Mesenchymal stem cell (in vitro differentiated cells and primary cell): ENCODE measurements at regions not wholly inside any gene's neighbourhood (a gene's known extent, or its start where the extent isn't known, plus 50 kb on each side); places are given as distances from the start of the nearest gene placed in this dataset.

ENCODE experiments used
- DNase-seq: peaks from one replicate; pipeline ENCODE4 v3.0.0-alpha.2; 2013
- H2AFZ ChIP-seq: one replicate; pipeline ENCODE4 v1.6.1; 2013; ENCODE audit warnings: low read depth, mild to moderate bottlenecking, control low read depth, inconsistent platforms, low read length, moderate library complexity
- H2AK5ac ChIP-seq: 2 replicates; pipeline ENCODE4 v1.6.1; 2013; ENCODE audit warnings: low read length, moderate library complexity, mild to moderate bottlenecking, inconsistent platforms; ENCODE audit not compliant: severe bottlenecking
- H2BK120ac ChIP-seq: one replicate; pipeline ENCODE4 v1.6.1; 2013; ENCODE audit warnings: low read depth, mild to moderate bottlenecking, inconsistent platforms, low read length, moderate library complexity
- H2BK12ac ChIP-seq, 2 experiments: one replicate each; pipeline ENCODE4 v1.6.1; 2013; ENCODE audit warnings: inconsistent platforms in 2 of 2, low read length in 2 of 2, mild to moderate bottlenecking in 2 of 2, moderate library complexity in 2 of 2, control low read depth in 1 of 2
- H2BK15ac ChIP-seq: one replicate; pipeline ENCODE4 v1.6.1; 2013; ENCODE audit warnings: mild to moderate bottlenecking, low read depth, inconsistent platforms; ENCODE audit not compliant: poor library complexity, severe bottlenecking
- H2BK5ac ChIP-seq: 2 replicates; pipeline ENCODE4 v1.6.1; 2013; ENCODE audit warnings: low read depth, mild to moderate bottlenecking, low read length, control low read depth, inconsistent platforms; ENCODE audit not compliant: poor library complexity, severe bottlenecking
- H3K14ac ChIP-seq, 2 experiments: one replicate each; pipeline ENCODE4 v1.6.1; 2013; ENCODE audit warnings: inconsistent platforms in 2 of 2, low read length in 2 of 2, control low read depth in 1 of 2, mild to moderate bottlenecking in 1 of 2, moderate library complexity in 1 of 2
- H3K18ac ChIP-seq, 2 experiments: one replicate each; pipeline ENCODE4 v1.6.1; 2013; ENCODE audit warnings: inconsistent platforms in 2 of 2, low read length in 2 of 2, control low read depth in 1 of 2, low read depth in 1 of 2, mild to moderate bottlenecking in 1 of 2
- H3K23ac ChIP-seq, 2 experiments: one replicate each; pipeline ENCODE4 v1.6.1; 2013; ENCODE audit warnings: inconsistent platforms in 2 of 2, low read length in 2 of 2, mild to moderate bottlenecking in 2 of 2, moderate library complexity in 2 of 2, control low read depth in 1 of 2
- H3K27ac ChIP-seq: 2 replicates; pipeline ENCODE4 v1.5.1; 2013; ENCODE audit warnings: mild to moderate bottlenecking, moderate library complexity, low read length, control low read depth, inconsistent platforms; ENCODE audit not compliant: poor library complexity, severe bottlenecking
- H3K27me3 ChIP-seq, 2 experiments: 2 replicates each; pipeline versions ENCODE4 v1.6.1 to v1.7.0; 2013; ENCODE audit warnings: low read length in 2 of 2, mild to moderate bottlenecking in 2 of 2, moderate library complexity in 2 of 2, control low read depth in 1 of 2, inconsistent platforms in 1 of 2; ENCODE audit not compliant: control insufficient read depth in 1 of 2, insufficient read depth in 1 of 2
- H3K36me3 ChIP-seq, 2 experiments: 2 replicates each; pipeline versions ENCODE4 v1.6.1 to v1.7.0; 2013; ENCODE audit warnings: low read length in 2 of 2, control low read depth in 1 of 2, inconsistent platforms in 1 of 2, low read depth in 1 of 2, mild to moderate bottlenecking in 1 of 2; ENCODE audit not compliant: insufficient read depth in 2 of 2, control insufficient read depth in 1 of 2
- H3K4ac ChIP-seq, 2 experiments: one replicate each; pipeline ENCODE4 v1.6.1; 2013; ENCODE audit warnings: inconsistent platforms in 2 of 2, low read length in 2 of 2, mild to moderate bottlenecking in 2 of 2, moderate library complexity in 2 of 2, control low read depth in 1 of 2, low read depth in 1 of 2
- H3K4me1 ChIP-seq: 2 replicates; pipeline ENCODE4 v1.6.1; 2013; ENCODE audit warnings: low read depth, low read length, control low read depth; ENCODE audit not compliant: control insufficient read depth, insufficient read depth
- H3K4me2 ChIP-seq: 2 replicates; pipeline ENCODE4 v1.6.1; 2013; ENCODE audit warnings: low read length, mild to moderate bottlenecking, inconsistent platforms; ENCODE audit not compliant: poor library complexity, severe bottlenecking
- H3K4me3 ChIP-seq, 2 experiments: 2 replicates each; pipeline versions ENCODE4 v1.5.1 to v1.7.0; 2013; ENCODE audit warnings: low read length in 2 of 2, mild to moderate bottlenecking in 2 of 2, control low read depth in 1 of 2, low read depth in 1 of 2; ENCODE audit not compliant: insufficient read depth in 1 of 2
- H3K79me1 ChIP-seq: replicated peaks from 2 replicates; pipeline ENCODE4 v1.6.1; 2013; ENCODE audit warnings: mild to moderate bottlenecking, control low read depth, low read length, inconsistent platforms; ENCODE audit not compliant: poor library complexity, severe bottlenecking
- H3K9ac ChIP-seq: 2 replicates; pipeline ENCODE4 v1.7.0; 2013; ENCODE audit warnings: mild to moderate bottlenecking, low read length, moderate library complexity
- H3K9me3 ChIP-seq: 2 replicates; pipeline ENCODE4 v1.7.0; 2013; ENCODE audit warnings: mild to moderate bottlenecking, low read length; ENCODE audit not compliant: control insufficient read depth
- H4K8ac ChIP-seq: one replicate; pipeline ENCODE4 v1.6.1; 2013; ENCODE audit warnings: inconsistent platforms, mild to moderate bottlenecking, low read length, moderate library complexity
- H4K91ac ChIP-seq: one replicate; pipeline ENCODE4 v1.6.1; 2013; ENCODE audit warnings: mild to moderate bottlenecking, low read length, inconsistent platforms
- WGBS: methylation state at CpG from one replicate; pipeline ENCODE4 v1.1.7; 2013; ENCODE audit warnings: mixed read lengths; 5-methylcytosine and 5-hydroxymethylcytosine counted together

DNA sequence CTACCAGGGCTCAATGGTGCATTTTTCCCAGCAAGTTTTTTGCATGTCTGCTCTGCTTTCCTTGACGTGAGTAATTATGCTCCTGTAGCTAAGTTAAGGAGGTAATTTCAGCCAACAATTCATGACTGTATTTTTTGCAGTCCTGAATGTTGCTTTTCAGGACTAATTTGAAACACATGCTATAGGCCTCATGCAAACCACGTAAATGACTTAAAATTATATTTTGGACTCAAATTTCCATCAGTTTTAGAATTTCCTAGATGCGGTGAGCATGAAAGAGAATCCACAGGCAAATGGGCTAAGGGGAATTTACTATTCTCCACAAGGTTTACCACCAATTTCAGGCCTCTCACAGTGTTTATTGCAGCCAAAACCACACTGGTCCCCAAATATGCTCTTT, 589.9 kb upstream of the LRRTM1 start:
- no peak overlapping the region for H4K8ac ChIP-seq
- peaks cover 8% of the 10 kb centered on the region for H3K9me3 ChIP-seq
- H3K9ac ChIP-seq = no peak overlapping the region
- no peak for DNase-seq
- H3K4ac ChIP-seq = no peak overlapping the region
- H3K27me3 ChIP-seq = no peaks in the 10 kb centered on the region
- no peak overlapping the region for H2BK12ac ChIP-seq
- no peaks in the 10 kb centered on the region for H3K4me1 ChIP-seq
- no peak overlapping the region for H4K91ac ChIP-seq
- no peak overlapping the region for H3K4me2 ChIP-seq
- no peak overlapping the region for H2AFZ ChIP-seq
- no peak overlapping the region for H2BK15ac ChIP-seq
- H3K23ac ChIP-seq = no peak overlapping the region
- no peaks in the 10 kb centered on the region for H3K79me1 ChIP-seq
- H2BK120ac ChIP-seq = no peak overlapping the region
- no peak overlapping the region for H3K18ac ChIP-seq
- H3K27ac ChIP-seq = no peak overlapping the region
- H3K4me3 ChIP-seq = no peak overlapping the region
- H2BK5ac ChIP-seq = no peak overlapping the region
- H2AK5ac ChIP-seq = no peak overlapping the region
- no peak overlapping the region for H3K14ac ChIP-seq
- WGBS = 93% methylated on average over 3 of the region's 3 CpGs
- H3K36me3 ChIP-seq = no peaks in the 10 kb centered on the region

DNA sequence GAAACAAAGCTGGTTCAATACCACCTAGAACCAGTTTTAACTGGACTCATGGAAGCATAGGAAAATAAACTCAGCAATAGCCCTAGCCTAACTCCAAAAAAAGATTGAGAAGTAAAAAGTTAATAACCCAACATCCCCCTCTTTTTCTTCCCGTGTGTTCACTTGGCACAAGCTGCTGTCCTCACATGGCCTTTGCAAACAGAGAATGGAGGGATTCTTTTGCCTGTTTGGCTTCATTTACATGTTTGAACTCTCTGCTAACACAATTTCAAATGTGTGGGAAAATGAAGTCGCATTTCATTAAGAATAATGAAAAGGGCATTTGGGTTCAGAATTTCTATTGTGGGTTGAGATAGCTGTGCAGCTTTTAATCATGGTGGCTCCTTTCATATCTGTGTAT, 589.2 kb upstream of the LRRTM1 start:
- H2BK120ac ChIP-seq = no peak overlapping the region
- no peaks in the 10 kb centered on the region for H3K79me1 ChIP-seq
- H3K14ac ChIP-seq = no peak overlapping the region
- H3K36me3 ChIP-seq = no peaks in the 10 kb centered on the region
- H3K4ac ChIP-seq = no peak overlapping the region
- no peaks in the 10 kb centered on the region for H3K4me1 ChIP-seq
- no peaks in the 10 kb centered on the region for H3K27me3 ChIP-seq
- H3K9ac ChIP-seq = no peak overlapping the region
- no peak overlapping the region for H4K8ac ChIP-seq
- H4K91ac ChIP-seq = no peak overlapping the region
- H3K9me3 ChIP-seq = peaks cover 8% of the 10 kb centered on the region
- H3K4me2 ChIP-seq = no peak overlapping the region
- WGBS = 92% methylated on average over 2 of the region's 2 CpGs
- no peak overlapping the region for H2BK5ac ChIP-seq
- H3K18ac ChIP-seq = no peak overlapping the region
- DNase-seq = no peak
- no peak overlapping the region for H2AFZ ChIP-seq
- H3K23ac ChIP-seq = no peak overlapping the region
- H2BK12ac ChIP-seq = no peak overlapping the region
- no peak overlapping the region for H3K4me3 ChIP-seq
- no peak overlapping the region for H2AK5ac ChIP-seq
- H2BK15ac ChIP-seq = no peak overlapping the region
- no peak overlapping the region for H3K27ac ChIP-seq

DNA sequence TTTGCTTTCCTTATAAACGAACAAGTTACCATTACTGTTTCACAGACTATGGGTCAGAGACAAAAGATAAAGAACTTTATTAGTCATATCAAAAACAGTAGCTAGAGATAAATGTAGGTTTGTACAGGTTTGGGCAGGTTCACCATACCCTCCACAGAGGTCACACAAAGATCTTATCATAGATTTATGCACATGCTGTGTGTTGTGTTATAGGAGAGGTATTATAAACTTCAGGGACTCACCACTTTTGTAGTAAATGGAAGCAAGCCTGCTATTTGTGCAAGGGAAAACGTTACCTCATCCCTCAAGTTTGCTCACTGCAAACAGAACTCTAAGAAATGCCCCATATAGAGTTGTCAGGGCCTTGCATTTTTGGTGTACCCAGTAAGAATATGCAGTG, 584.5 kb upstream of the LRRTM1 start:
- Histone ChIP-seq H4K8ac (no peak overlapping the region), H2BK5ac (no peak overlapping the region), H3K27me3 (no peaks in the 10 kb centered on the region), H3K4me3 (no peak overlapping the region), H3K36me3 (no peaks in the 10 kb centered on the region), H3K4ac (no peak overlapping the region), H3K27ac (no peak overlapping the region), H2BK120ac (no peak overlapping the region), H3K23ac (no peak overlapping the region), H2BK12ac (no peak overlapping the region), H2BK15ac (no peak overlapping the region), H3K4me2 (no peak overlapping the region), H3K9ac (no peak overlapping the region), H2AK5ac (no peak overlapping the region), H3K9me3 (peaks cover 8% of the 10 kb centered on the region), H3K4me1 (no peaks in the 10 kb centered on the region), H3K79me1 (no peaks in the 10 kb centered on the region), H3K14ac (no peak overlapping the region), H3K18ac (no peak overlapping the region), H4K91ac (no peak overlapping the region), H2AFZ (no peak overlapping the region)
- no peak for DNase-seq
- WGBS = 16% methylated on average over 1 of the region's 2 CpGs

DNA sequence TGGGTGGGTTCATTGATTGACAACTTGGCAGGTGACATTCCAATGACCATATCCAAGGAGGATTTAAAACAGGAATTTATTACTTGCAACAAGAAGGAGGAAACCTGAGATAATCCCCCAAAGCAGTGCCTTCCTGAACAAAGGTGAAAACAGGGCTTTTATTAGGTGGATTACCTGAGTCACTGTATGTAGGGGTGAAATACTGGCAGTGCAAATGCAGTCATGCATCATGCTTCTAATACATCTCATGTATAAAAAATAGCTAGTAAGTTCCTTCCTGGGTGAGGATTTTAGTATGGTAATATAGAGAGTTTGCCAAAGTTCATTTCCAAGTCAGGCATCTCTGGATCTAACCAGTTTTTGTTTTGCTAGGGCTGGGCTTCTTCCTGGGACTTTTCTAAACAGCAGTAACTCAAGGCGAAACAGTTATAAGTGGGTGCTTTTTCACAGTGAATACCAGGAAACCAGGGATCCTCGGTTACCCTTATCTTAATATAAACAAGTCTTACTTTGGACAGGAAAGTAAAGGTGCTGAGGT, 583.4 kb upstream of the LRRTM1 start:
- Histone ChIP-seq H3K14ac (no peak overlapping the region), H3K4me1 (no peaks in the 10 kb centered on the region), H3K27ac (no peak overlapping the region), H3K9me3 (peaks cover 8% of the 10 kb centered on the region), H3K18ac (no peak overlapping the region), H3K4me3 (no peak overlapping the region), H2BK12ac (no peak overlapping the region), H3K4me2 (no peak overlapping the region), H3K36me3 (no peaks in the 10 kb centered on the region), H2BK5ac (no peak overlapping the region), H3K79me1 (no peaks in the 10 kb centered on the region), H2BK120ac (no peak overlapping the region), H2BK15ac (no peak overlapping the region), H2AFZ (no peak overlapping the region), H3K9ac (no peak overlapping the region), H4K8ac (no peak overlapping the region), H2AK5ac (no peak overlapping the region), H3K27me3 (no peaks in the 10 kb centered on the region), H4K91ac (no peak overlapping the region), H3K23ac (no peak overlapping the region), H3K4ac (no peak overlapping the region)
- no CpG with 5 or more reads among the region's 2 CpGs for WGBS
- peak; percentile 21 for DNase-seq
